ENCODE measurements at regions not wholly inside any gene's neighbourhood (a gene's known extent, or its start where the extent isn't known, plus 50 kb on each side); places are given as distances from the start of the nearest gene placed in this dataset.

DNA sequence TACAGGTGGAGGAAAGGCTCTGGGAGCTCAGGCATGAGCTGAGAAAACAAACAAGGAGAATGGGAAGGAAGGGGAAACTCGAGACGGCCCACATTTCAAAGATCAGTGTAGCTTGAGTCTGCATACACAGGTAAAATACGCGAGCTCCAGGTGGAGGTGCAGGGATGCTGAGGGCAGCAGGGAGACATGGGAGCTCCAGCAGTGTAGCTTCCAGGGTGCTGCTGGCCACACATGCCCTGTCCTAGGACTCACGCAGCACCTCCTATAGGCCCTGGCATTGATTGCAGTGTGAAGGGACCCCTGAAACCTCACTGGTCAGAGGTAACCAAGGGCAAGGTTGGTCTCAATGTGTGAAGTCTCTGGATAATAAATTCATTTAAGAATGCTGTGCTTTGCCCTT is 362.8 kb upstream of the HS6ST1 start:
- no peak for DNase-seq

DNA sequence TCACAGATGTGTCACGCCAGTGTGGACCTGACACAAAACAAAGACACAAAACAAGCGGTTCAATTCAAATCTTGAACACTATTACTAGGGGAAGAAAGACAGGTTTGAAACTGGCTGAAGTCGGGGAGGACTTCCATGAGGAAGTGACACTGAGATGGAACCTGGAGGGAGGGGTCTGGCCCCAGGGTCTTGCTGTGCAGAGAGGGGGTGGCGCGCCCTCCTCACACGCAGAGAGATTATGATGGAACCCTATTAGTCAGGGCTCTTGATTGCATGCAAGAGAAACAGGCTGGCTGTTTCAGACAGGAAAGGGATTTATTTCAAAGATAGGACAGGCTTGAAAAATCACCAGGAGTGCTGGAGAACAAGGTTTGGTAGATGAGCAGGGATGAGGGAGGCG is 363.6 kb upstream of the HS6ST1 start:
- no peak for DNase-seq

DNA sequence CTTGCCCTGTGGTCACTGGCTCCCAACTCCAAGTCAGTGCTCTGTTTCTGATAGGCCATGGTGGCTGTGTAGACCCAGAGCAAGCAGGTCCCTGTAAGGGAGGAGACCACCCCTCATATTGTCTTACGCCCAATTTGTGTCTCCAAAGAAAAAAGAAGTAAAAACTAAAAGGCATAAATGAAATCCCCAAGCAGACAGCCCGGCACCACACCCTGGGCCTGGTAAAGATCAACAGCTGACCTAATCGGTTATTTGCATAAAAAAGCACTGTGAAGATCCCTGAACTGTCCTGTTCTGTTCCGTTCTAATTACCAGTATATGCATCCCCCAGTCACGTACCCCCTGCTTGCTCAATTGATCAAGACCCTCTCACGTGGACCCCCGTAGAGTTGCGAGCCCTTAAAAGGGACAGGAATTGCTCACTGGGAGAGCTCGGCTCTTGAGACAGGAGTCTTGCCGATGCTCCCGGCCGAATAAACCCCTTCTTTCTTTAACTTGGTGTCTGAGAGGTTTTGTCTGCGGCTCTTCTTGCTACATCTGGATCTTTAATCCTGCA is 364.1 kb upstream of the HS6ST1 start:
- no peak for DNase-seq

DNA sequence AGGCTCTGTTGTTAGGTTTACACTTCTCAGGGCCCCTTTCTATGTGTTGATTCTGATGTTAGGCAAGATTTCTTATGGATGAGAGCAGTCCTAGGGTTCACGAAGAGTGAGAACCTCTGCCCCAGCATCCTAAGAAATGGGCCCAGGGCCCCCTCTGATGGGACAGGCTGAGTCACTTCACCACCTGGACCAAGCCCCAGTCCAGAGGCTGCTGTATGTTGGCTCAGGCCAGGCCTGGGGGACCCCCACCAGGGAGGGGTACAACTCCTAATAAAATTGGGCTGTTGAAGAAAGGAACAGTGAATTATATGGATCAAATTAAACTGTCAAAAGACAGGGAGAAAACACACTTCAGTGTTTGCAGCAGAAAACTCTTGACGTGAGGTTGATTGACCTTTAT is 365.9 kb upstream of the HS6ST1 start:
- no peak for DNase-seq

DNA sequence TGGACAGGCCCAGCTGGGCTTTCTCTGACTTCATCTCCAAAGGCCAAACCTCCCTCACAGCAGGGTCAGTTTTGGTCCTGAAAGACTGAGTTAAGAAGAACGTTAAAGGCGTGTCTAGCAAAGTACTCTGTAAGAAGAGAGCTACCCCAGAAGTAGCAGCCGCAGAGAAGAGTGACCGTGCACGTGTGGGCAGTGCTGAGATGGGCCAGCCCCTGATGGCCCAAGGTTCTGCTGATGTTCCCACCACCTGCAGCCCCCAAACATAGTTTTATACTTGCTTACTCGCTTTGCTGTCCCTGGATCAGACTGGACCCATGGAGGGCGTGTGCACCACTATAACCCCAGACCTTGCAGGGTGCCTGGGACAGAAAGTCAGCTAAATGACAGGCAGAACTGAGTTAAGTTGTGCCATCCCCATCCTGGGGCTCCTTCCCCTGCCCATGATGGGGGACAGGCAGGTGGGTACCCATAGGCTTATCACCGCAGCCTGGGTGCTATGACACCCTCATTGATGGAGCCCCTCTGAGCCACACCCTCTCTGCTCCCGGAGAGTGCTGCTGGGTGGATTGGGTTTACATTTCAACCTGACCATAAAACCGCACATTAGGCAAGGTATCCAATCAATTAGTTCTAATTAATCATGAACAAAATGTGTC is 367.3 kb upstream of the HS6ST1 start:
- no peak for DNase-seq

DNA sequence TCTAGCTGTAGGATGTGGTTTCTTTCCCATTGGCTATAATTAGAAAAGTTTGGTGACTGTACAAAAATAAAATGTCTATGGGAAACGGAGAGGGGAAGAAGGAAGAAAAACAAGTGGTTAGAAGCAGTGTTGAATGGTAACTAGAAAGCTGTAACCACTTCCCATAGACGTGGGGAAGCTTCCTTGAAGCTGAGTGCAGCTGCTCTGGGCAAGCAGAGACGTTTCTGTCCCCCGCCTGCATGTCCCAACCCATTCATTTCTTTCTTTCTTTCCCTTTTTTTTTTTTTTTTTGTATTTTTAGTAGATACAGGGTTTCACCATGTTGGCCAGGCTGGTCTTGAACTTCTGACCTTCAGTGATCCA is 367.8 kb upstream of the HS6ST1 start:
- no peak for DNase-seq

DNA sequence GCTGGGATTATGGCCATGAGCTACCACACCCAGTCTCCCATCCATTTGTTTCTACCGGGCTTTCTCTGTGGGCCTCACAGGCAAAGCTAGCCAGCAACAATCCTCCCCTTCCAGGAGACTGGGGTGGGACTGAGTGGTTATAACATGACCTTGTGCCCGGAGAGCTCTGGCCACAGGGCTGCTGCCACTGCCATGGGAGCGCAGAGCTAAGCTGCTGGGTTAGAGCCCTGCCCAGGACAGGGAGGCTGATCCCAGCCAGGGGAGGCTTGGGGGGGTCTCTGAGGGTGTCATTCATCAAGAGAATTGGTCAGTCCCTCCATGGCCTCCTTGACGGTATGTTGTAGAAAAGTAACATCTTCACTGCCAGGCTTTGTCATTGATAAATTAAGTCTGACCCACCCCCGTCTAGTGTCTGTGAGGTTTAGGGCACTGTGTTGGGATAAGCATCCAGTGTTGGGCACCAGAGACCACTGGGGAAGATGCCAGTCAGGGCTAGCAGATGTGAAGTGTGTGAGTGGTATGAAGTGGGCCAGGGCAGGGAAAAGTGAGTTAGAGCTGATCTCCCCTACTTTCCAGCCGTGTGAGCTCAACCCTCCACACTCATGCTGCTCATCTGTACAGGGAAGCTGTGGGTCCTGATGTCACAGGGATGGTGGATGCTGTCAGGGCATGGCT is 368.4 kb upstream of the HS6ST1 start:
- no peak for DNase-seq

DNA sequence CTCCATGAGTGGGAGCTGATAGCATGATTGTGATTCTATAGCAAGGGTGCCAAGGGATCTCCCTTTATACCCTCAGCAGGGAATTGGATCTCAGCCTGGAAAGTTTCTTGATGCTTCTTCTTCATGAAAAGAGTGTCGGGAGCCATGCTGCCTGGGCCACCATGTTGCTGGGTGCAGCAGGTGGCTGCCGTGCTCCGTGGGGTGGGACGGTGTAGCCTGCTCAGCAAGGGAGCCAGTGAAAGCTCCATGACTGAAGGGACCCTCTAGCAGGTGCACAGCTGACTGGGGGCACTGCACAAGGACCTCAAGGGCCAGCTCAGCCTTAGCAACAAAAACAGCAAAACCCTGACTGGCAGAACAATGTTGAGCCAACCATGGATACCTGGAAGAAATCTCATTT is 368.9 kb upstream of the HS6ST1 start:
- no peak for DNase-seq

DNA sequence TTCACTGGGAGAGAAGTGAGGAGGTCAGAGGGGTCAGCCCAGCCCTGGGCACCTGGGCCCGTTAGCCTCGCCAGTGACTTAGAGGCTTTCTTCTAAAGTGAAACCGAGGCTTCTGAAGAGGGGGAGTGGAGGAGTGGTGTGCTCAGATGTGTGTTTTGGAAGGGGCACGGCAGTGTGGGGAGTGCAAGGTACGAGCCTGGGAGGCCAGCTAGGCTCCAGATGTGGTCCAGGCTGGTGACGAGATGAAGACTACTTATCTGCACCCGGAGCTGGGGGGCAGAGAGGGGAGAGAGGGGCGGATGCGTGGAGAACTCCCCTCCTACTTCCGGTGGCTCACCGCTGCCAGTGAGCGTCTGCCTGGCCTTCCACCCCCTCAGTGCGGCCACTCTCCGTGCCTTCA is 371.3 kb upstream of the HS6ST1 start:
- DNase-seq = no peak

DNA sequence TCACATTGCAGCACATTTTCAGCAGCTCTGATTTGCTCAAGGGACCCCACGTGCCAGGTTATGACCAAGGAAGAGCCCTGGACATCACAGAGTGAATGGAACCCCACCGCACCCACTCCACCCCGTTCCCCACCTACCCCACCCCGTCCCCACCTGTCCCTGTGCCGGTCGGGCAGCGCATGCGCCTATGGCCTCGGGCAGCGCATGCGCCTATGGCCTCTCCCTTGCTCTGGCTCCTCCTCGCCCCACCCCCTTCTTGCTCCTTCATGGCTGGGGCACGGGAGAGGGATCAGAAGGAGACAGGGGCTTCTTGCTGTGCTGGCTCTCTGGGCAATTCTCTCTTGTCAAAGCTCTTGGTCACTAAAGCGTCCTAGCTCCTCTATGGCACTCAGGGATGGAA is 371.8 kb upstream of the HS6ST1 start:
- peak; percentile 38 to 65 for DNase-seq

DNA sequence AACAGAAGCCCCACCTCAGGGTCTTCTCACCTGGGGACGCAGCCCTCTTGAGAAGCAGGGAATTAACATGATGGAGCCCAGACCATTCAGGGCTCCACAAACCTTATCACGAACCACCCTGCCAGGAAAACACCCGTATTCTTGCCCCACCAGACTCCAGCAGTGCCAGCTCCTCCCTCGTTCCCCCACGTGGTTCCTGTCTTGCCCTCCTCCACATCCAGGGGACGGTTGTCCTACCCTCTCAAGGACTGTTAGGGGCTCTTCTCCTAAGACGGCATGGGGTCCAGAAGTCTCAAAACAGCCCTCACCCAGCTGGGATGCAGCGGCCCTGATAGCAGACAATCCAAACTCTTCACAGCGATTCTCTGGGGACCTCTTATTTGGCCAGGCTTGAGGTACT is 372.2 kb upstream of the HS6ST1 start:
- DNase-seq = no peak

DNA sequence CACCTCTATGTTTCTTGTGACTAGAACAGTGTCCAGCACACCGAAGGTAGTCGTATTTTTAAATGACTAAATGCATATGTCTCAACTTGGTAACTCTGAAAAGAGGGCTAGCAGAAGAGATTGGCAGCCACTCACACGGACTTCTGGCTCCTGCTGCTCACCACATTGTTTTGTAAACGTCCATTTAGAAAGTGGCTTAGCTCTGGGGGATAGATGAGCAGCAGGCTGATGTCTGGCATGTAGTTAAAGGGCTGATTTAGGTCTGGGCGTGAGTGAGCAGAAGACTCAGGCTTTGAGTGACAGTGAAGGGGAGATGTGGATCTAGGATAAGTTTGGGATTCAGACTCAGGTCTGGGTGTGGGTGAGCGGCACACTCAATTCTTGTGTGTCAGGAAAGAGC is 372.9 kb upstream of the HS6ST1 start:
- no peak for DNase-seq

DNA sequence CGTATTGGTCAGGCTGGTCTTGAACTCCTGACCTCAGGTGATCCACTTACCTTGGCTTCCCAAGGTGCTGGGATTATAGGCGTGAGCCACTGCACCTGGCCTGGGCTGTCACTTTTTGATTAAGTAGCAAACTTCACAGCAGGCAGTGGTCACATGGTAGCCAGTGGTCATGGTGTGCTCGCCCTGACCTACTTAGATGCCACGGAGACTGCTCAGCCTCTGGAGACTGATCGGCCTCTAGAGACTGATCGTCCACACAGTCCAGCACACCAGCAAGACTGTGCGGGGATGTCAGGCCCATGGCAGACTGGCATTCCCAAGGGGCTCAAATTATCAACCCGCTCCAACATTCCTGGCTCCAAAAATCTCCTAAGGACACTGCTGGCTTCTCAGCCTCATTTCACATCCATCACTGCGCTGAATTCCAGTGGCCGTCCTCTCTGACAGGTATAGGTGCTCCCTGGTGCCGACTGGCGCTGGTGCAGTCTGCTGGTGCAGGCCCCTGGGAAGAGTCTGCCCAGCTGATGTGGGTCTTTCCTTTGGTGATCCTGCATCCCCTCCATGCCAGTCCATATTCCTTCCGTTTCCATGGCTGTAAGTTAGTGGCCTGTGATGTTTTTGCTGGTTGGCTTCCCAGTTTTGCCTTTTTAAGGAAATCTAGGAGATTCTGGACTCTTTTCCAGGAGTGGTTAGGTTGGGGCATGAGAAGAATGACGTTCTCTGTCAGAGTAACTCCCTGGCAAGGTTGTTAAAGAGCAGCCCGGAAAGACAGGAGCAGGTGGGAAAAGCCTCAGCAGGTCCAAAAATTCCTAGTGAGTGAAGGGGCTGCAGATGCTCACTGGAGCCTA is 374.5 kb upstream of the HS6ST1 start:
- no peak for DNase-seq

DNA sequence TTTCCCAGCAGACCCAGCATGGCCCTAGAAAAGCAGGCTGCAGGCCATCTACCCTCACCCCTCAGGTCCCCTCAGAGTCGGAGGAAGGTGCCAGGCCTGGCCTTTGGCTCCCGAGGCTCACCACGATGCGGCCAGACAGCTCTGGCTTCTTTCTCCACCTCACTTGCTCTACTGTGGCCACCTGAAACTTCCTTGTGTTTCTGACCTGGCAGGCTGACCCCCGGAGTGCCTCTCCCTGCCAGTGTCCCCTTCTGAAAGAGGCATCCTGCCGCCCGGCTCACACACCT is 375.0 kb upstream of the HS6ST1 start:
- no peak for DNase-seq

DNA sequence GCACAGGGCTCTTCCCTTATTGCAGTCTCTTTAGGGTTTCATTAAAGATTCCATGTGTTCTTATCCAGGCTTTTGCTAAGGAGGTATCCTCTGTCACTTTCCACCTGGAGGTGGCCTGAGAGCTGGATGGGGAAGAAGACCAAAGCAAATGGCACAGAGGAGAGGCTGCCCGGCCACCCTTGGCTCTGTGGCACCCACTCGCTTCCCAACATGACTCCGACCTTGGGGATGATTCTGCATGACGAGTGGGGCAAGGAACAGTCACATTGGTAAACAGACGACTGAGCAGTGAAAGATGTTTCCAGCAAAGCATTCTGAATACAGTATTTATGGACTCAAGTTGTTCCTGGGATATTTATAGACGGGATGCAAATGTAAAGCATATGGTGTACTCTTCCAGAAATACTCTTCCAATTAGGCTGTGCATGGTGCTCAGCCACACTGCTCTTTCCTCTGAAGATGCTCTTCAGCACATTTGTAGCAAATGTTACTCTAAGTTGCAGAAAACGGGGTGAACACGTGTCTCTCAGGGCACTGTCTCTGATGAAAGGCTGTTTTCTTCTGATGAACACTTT is 377.1 kb upstream of the HS6ST1 start:
- no peak for DNase-seq

DNA sequence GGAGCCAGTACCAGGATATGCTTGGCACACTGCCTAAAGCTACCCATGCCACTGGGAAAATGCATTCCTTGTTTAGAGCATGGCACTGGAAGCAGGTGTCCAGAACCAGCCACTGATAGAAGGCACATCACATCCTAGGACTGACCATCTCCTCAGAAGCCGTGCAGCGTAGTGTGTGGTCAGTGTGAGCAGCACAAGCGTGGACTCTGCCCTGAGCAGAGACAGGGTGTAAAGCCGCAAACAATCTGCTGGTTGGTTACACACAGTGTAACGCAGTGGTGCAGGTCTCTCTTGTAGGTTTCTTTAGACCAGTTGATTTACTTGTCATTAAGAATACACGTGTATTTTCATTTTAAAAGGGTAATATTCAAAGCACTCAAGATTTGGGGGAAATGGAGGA is 377.8 kb upstream of the HS6ST1 start:
- no peak for DNase-seq

DNA sequence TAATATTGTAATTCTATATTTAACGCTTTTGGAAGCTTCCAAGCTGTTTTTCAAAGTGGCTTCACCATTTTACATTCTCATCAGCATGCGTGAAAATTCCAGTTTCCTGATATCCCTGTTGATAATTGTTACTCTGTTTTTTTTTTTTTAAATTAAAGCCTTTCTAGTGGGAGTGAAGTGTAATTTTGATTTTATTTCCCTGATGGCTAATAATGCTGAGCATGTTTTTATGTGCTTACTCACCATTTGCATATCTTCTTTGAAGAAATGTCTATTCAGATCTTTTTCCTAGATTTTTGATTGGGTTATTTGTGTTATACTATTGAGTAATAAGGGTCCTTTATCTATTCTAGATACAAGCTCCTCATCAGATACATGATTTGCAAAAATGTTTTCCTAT is 382.8 kb upstream of the HS6ST1 start:
- DNase-seq = no peak

DNA sequence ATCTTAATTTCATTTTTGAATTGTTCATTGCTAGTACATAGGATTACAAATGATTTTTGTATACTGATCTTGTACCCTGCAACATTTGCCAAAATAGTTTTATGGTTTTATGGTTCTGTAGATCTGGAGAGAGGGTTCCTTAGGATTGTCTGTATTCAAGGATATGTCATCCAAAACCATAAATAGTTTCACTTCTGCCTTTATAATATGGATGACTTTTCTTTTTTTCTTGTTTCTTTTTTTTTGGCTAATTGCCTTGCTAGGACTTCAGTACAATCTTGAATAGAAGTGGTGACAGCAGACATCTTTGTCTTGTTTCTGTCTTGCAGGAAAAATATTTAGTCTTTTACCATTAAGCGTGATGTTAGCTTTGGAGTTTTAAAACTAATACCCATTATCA is 383.9 kb upstream of the HS6ST1 start:
- no peak for DNase-seq

DNA sequence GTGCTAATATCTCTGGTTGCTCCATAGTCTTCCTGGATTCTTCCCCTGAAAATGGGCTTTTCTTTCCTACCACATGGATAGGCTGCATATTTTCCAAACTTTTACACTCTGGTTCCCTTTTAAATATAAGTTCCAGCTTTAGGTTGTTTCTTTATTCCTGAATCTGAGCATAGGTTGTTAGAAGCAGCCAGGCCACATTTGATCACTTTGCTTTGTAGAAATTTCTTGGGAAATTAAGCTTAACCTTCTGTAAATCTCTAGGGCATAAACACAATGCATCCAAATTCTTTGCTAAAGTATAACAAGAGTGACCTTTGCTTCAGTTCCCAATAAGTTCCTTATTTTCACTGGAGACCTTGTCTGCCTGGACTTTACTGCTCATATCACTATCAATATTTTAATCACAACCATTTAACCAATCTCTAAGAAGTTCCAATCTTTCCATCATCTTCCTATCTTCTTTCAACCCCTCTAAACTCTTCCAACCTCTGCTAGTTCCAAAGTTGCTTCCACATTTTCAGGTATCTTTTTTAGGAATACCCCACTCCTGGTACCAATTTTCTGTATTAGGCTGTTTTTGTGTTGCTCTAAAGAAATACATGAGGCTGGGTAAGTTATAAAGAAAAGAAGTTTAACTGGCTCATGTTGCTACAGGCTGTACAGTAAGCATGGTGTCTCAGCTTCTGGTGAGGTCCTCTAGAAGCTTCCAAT is 389.6 kb upstream of the HS6ST1 start:
- DNase-seq = no peak

DNA sequence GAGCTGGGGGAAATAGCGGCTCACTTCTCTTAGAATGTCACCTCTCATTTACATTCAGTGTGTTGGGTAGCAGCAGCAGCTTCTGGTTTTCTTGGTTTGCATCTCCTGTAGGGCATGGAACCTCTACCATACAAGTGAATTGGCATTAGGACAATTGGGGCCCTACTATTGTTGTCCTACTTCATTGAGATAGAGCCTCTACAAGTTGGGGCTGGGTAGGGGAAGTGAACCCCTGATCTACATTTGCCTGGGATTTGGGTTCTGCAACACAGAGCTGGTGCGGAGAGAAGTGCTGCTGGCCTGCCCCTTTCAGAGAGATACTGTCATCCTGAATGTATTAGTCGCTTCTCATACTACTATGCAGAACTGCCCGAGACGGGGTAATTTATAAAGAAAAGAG is 391.6 kb upstream of the HS6ST1 start:
- no peak for DNase-seq

DNA sequence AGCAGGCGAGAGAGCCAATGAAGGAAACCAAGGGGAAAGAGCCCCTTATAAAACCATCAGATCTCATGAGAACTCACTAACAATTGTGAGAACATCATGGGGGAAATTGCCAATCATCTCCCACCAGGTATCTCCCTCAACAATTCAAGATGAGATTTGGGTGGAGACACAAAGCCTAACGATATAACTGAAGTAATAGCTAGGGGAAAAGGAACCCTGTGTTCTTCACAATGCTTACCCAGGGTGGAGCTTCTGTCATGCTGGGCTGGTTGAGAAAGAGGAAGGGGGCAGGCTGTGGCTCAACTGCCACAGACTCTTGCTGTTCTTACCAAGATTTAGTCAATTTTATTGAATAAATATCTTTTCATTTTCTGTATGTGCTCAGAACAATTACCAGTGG is 392.1 kb upstream of the HS6ST1 start:
- DNase-seq = no peak

DNA sequence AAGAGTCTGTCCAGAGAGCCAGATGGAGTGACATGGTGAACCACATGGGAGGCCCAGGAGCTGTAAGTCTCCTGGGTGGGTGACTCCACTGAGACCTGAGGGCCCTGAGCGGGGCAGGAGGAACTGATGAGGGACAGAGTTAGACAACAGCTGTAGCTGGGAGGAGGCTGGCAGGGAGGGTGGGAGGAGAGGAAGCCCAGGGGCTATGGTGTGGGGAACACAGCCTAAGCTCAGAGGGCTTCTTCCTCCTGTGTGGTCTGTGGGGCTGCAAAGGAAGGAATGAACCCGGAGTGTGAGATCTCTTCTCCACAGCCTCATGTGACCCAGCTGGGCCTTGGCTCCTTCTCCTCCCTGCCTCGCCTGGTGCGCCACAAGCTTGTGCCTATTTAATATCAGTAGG is 395.6 kb upstream of the HS6ST1 start:
- DNase-seq = no peak

DNA sequence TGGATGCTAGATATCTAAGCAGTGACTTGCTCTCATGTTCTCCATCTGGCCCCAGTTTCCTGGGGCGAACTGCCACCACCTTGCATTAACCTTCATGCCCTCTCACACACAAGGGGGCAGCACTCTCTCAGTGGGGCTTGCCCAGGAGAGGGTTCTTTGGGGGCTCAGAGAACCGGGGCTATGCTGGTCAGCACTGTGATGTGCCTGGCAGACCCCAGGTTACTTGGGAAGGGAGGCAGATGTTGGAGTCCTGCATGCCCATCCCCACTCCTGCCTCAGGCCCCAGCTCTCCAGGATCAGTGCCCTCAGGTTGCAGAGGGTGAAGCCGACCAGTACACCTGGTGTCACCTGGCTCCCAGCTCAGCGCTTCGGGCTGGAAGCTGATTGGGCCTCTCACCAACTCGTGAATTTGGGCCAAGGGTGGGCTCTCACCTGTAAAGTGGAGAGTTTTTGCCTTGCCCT is 396.2 kb upstream of the HS6ST1 start:
- no peak for DNase-seq
